Activated naive CD4-positive, alpha-beta T cell treated with anti-CD3 and anti-CD28 coated beads for 36 hours (primary cell): ENCODE measurements at regions not wholly inside any gene's neighbourhood (a gene's known extent, or its start where the extent isn't known, plus 50 kb on each side); places are given as distances from the start of the nearest gene placed in this dataset.

ENCODE experiments used
- CTCF ChIA-PET: fragments of 350-600 bp; sonication (Branson Sonifier 250); formaldehyde crosslinking; loops from one replicate; lab custom pipeline; 2021; ENCODE audit warnings: antibody characterized with exemption; lab: Charles Lee
- DNase-seq: peaks from one replicate; pipeline ENCODE4 v3.0.0-alpha.2; 2020
- H3K27ac Mint-ChIP-seq: one replicate; pipeline ENCODE4 v1.8.0; 2021; ENCODE audit warnings: mild to moderate bottlenecking, mixed read lengths
- H3K27me3 Mint-ChIP-seq: one replicate; pipeline ENCODE4 v1.8.0; 2021; ENCODE audit warnings: low read depth, mixed read lengths
- H3K36me3 Mint-ChIP-seq: one replicate; pipeline ENCODE4 v1.8.0; 2021; ENCODE audit warnings: low read depth, mixed read lengths
- H3K4me1 Mint-ChIP-seq: one replicate; pipeline ENCODE4 v1.8.0; 2021; ENCODE audit warnings: low read depth, mixed read lengths
- H3K4me3 Mint-ChIP-seq: one replicate; pipeline ENCODE4 v1.8.0; 2021; ENCODE audit warnings: mild to moderate bottlenecking, moderate library complexity, mixed read lengths
- H3K9me3 Mint-ChIP-seq: one replicate; pipeline ENCODE4 v1.8.0; 2021; ENCODE audit warnings: mixed read lengths
- intact Hi-C: fragments of 100-400 bp; cut with micrococcal nuclease; formaldehyde crosslinking; loops from one replicate; pipeline ENCODE4 v1.15.1; 2023

GRCh38 chr9:90420211-90420610 is 222.4 kb downstream of the DIRAS2 start:
- Mint-ChIP-seq H3K36me3 (no peaks in the 10 kb centered on the region), H3K27me3 (peaks cover 8% of the 10 kb centered on the region), H3K4me1 (no peaks in the 10 kb centered on the region), H3K4me3 (no peak overlapping the region), H3K27ac (no peak overlapping the region), H3K9me3 (no peaks in the 10 kb centered on the region)
- intact Hi-C loops: no loop called here
- no peak for DNase-seq
- CTCF ChIA-PET: no interaction called here

GRCh38 chr9:90420768-90421513 is 221.7 kb downstream of the DIRAS2 start:
- no peak overlapping the region for H3K4me3 Mint-ChIP-seq
- H3K9me3 Mint-ChIP-seq: no peaks in the 10 kb centered on the region
- CTCF ChIA-PET: no interaction called here
- intact Hi-C loops: no loop called here
- no peaks in the 10 kb centered on the region for H3K4me1 Mint-ChIP-seq
- no peaks in the 10 kb centered on the region for H3K36me3 Mint-ChIP-seq
- peaks cover 8% of the 10 kb centered on the region for H3K27me3 Mint-ChIP-seq
- DNase-seq: no peak
- no peak overlapping the region for H3K27ac Mint-ChIP-seq

GRCh38 chr9:90421786-90422185 is 220.8 kb downstream of the DIRAS2 start:
- peaks cover 8% of the 10 kb centered on the region for H3K27me3 Mint-ChIP-seq
- H3K27ac Mint-ChIP-seq: no peak overlapping the region
- no peaks in the 10 kb centered on the region for H3K9me3 Mint-ChIP-seq
- no peak overlapping the region for H3K4me3 Mint-ChIP-seq
- intact Hi-C loops: no loop called here
- CTCF ChIA-PET: no interaction called here
- no peaks in the 10 kb centered on the region for H3K36me3 Mint-ChIP-seq
- no peak for DNase-seq
- H3K4me1 Mint-ChIP-seq: no peaks in the 10 kb centered on the region

- no peaks in the 10 kb centered on the region for H3K9me3 Mint-ChIP-seq
- no peak for DNase-seq
- H3K4me3 Mint-ChIP-seq: no peak overlapping the region
- H3K4me1 Mint-ChIP-seq: no peaks in the 10 kb centered on the region
- CTCF ChIA-PET: no interaction called here
- intact Hi-C loops: no loop called here
- H3K27ac Mint-ChIP-seq: no peak overlapping the region
- peaks cover 11% of the 10 kb centered on the region for H3K27me3 Mint-ChIP-seq
- H3K36me3 Mint-ChIP-seq: no peaks in the 10 kb centered on the region
Observed at GRCh38 chr9:90423661-90424193, 218.9 kb downstream of the DIRAS2 start.

GRCh38 chr9:90428517-90428916 is 214.1 kb downstream of the DIRAS2 start:
- H3K9me3 Mint-ChIP-seq: no peaks in the 10 kb centered on the region
- peaks cover 21% of the 10 kb centered on the region for H3K27me3 Mint-ChIP-seq
- no peak overlapping the region for H3K27ac Mint-ChIP-seq
- CTCF ChIA-PET: no interaction called here
- no peaks in the 10 kb centered on the region for H3K36me3 Mint-ChIP-seq
- no peaks in the 10 kb centered on the region for H3K4me1 Mint-ChIP-seq
- DNase-seq: no peak
- intact Hi-C loops: no loop called here
- H3K4me3 Mint-ChIP-seq: no peak overlapping the region

GRCh38 chr9:90432951-90433350 is 209.7 kb downstream of the DIRAS2 start:
- CTCF ChIA-PET: no interaction called here
- DNase-seq: no peak
- intact Hi-C loops: no loop called here
- no peaks in the 10 kb centered on the region for H3K4me1 Mint-ChIP-seq
- H3K9me3 Mint-ChIP-seq: no peaks in the 10 kb centered on the region
- no peak overlapping the region for H3K4me3 Mint-ChIP-seq
- H3K27me3 Mint-ChIP-seq: peaks cover 18% of the 10 kb centered on the region
- no peak overlapping the region for H3K27ac Mint-ChIP-seq
- no peaks in the 10 kb centered on the region for H3K36me3 Mint-ChIP-seq

- DNase-seq: no peak
- H3K4me3 Mint-ChIP-seq: no peak overlapping the region
- H3K27ac Mint-ChIP-seq: no peak overlapping the region
- H3K9me3 Mint-ChIP-seq: no peaks in the 10 kb centered on the region
- H3K4me1 Mint-ChIP-seq: no peaks in the 10 kb centered on the region
- intact Hi-C loops: no loop called here
- CTCF ChIA-PET: no interaction called here
- no peaks in the 10 kb centered on the region for H3K36me3 Mint-ChIP-seq
- peaks cover 18% of the 10 kb centered on the region for H3K27me3 Mint-ChIP-seq
Observed at GRCh38 chr9:90433398-90433941, 209.2 kb downstream of the DIRAS2 start.

GRCh38 chr9:90441814-90442213 is 200.8 kb downstream of the DIRAS2 start:
- H3K4me3 Mint-ChIP-seq: no peak overlapping the region
- intact Hi-C loops: no loop called here
- peaks cover 11% of the 10 kb centered on the region for H3K9me3 Mint-ChIP-seq

GRCh38 chr9:90442723-90443122 is 199.9 kb downstream of the DIRAS2 start:
- intact Hi-C loops: no loop called here
- Mint-ChIP-seq H3K4me3 (no peak overlapping the region), H3K27me3 (peaks cover 24% of the 10 kb centered on the region), H3K36me3 (no peaks in the 10 kb centered on the region), H3K4me1 (no peaks in the 10 kb centered on the region), H3K9me3 (peaks cover 11% of the 10 kb centered on the region), H3K27ac (no peak overlapping the region)
- CTCF ChIA-PET: no interaction called here
- no peak for DNase-seq

More at GRCh38 chr9:90441814-90442213, 200.8 kb downstream of the DIRAS2 start:
- no peaks in the 10 kb centered on the region for H3K4me1 Mint-ChIP-seq
- no peak for DNase-seq
- no peaks in the 10 kb centered on the region for H3K36me3 Mint-ChIP-seq
- no peak overlapping the region for H3K27ac Mint-ChIP-seq
- peaks cover 17% of the 10 kb centered on the region for H3K27me3 Mint-ChIP-seq
- CTCF ChIA-PET: no interaction called here

- CTCF ChIA-PET: no interaction called here
- intact Hi-C loops: no loop called here
Observed at GRCh38 chr9:90444609-90445204, 197.9 kb downstream of the DIRAS2 start.

GRCh38 chr9:90445391-90445790 is 197.2 kb downstream of the DIRAS2 start:
- no peak for DNase-seq
- no peaks in the 10 kb centered on the region for H3K36me3 Mint-ChIP-seq
- CTCF ChIA-PET: interaction anchor here (0.6 kb wide), 1 partner anchor 25 kb away, joined by 3 read pairs; no protein-coding TSS in a partner anchor
- H3K4me1 Mint-ChIP-seq: no peaks in the 10 kb centered on the region
- peaks cover 25% of the 10 kb centered on the region for H3K27me3 Mint-ChIP-seq
- no peaks in the 10 kb centered on the region for H3K9me3 Mint-ChIP-seq
- intact Hi-C loops: no loop called here
- no peak overlapping the region for H3K4me3 Mint-ChIP-seq
- H3K27ac Mint-ChIP-seq: no peak overlapping the region

More at GRCh38 chr9:90444609-90445204, 197.9 kb downstream of the DIRAS2 start:
- no peaks in the 10 kb centered on the region for H3K36me3 Mint-ChIP-seq
- DNase-seq: no peak
- peaks cover 24% of the 10 kb centered on the region for H3K27me3 Mint-ChIP-seq
- no peaks in the 10 kb centered on the region for H3K4me1 Mint-ChIP-seq
- H3K4me3 Mint-ChIP-seq: no peak overlapping the region
- peaks cover 3% of the 10 kb centered on the region for H3K9me3 Mint-ChIP-seq
- H3K27ac Mint-ChIP-seq: no peak overlapping the region

- no peaks in the 10 kb centered on the region for H3K9me3 Mint-ChIP-seq
- H3K36me3 Mint-ChIP-seq: no peaks in the 10 kb centered on the region
- CTCF ChIA-PET: no interaction called here
- no peak overlapping the region for H3K27ac Mint-ChIP-seq
- DNase-seq: no peak
- H3K4me1 Mint-ChIP-seq: no peaks in the 10 kb centered on the region
- intact Hi-C loops: no loop called here
- peaks cover 26% of the 10 kb centered on the region for H3K27me3 Mint-ChIP-seq
- H3K4me3 Mint-ChIP-seq: no peak overlapping the region
Observed at GRCh38 chr9:90446200-90446948, 196.2 kb downstream of the DIRAS2 start.
